ENCODE measurements at regions not wholly inside any gene's neighbourhood (a gene's known extent, or its start where the extent isn't known, plus 50 kb on each side); places are given as distances from the start of the nearest gene placed in this dataset.
"Not testable (repeated sequence)": the region's sequence is repeated elsewhere in the genome, so short reads cannot be mapped to it uniquely, and the experiment has no call there.

GRCh38 chr2:2896643-2897042, 481.0 kb downstream of the EIPR1 start:
- DNase-seq (ENCODE audit: low read depth in 2 of 2), result no peak

DNA sequence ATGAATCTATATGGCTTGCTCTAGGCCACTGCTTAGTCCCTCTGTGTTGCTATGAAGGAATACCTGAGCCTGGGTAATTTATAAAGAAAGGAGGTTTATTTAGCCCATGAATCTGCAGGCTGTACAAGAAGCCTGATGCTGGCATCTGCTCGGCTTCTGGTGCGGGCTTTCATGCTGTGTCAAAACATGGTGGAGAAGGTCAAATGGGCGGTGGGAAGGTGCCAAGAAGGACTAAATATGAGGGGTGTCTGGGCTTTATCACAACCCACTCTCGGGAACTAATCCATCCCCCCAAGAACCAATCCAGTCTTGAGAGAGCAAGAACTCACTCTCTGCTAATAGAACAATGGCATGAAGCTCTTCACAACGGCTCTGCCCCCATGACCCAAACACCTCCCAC, 481.6 kb downstream of the EIPR1 start:
- DNase-seq (ENCODE audit: low read depth in 2 of 2), result no peak

- DNase-seq (ENCODE audit: low read depth in 2 of 2), result not testable (repeated sequence)
Observed at GRCh38 chr2:2894011-2894410, 483.6 kb downstream of the EIPR1 start.

- no peak for DNase-seq (ENCODE audit: low read depth in 2 of 2)
Observed at GRCh38 chr2:2892892-2893291, 484.7 kb downstream of the EIPR1 start.

DNA sequence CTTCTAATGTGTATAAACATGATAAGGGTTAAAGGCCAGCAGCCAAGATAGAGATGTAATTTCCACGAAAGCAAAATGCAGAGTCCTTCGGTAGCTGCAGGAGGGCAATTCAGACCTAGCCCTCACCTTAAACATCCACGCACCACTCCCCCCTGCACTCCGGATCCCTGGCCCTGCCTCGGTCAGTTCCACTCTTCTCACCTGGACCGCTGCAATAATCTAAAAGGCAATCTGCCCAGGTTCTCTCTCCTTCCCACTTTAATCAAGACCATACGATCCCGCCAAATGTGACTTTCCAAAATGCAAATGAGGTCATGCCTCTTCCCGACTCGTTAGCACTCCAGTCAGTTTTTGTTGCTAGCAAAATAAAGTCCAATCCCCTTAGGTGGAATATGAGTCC, 485.2 kb downstream of the EIPR1 start:
- DNase-seq (ENCODE audit: low read depth in 2 of 2), result no peak

DNA sequence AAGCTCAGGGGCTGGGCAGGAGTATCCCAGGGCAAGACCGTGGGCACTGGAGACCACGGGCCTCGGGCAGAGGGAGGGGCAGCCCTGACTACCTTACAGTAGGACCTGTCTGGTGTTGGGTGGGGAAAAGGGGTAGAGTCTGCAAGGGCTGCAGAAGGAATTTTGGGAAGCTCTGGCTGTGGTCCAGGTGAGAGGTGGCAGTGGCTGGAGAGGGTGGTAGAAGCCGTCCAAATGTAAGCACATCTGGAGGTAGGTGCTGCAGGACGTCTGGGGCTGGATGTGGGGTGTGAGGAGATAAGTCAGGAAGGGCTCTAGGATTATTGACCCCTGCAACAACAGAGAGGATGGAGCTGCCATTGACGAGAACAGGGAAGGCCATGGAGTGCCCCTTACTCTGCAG, 486.7 kb downstream of the EIPR1 start:
- DNase-seq (ENCODE audit: low read depth in 2 of 2), result no peak

GRCh38 chr2:2890246-2890645, 487.4 kb downstream of the EIPR1 start:
- DNase-seq (ENCODE audit: low read depth in 2 of 2), result no peak

DNA sequence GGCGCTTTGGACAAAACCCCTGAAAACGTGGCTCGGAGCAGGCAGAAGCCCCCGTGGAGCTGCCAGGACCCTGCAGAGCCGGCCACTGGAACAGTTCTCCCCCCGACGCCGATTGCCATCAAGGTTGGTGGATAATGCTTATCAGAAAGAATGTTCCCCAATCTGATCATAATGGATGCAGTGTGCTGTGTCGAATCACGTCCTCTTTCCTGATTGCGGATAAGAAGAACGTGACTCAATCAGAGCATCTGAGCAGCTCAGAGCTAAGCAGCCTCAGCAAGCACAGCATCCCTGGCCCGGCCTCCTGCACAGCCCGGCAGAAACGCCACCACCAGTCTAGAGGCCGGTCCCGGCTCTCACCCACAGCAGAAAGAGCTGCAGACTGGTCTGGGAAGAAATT, 488.0 kb downstream of the EIPR1 start:
- no peak for DNase-seq (ENCODE audit: low read depth in 2 of 2)

DNA sequence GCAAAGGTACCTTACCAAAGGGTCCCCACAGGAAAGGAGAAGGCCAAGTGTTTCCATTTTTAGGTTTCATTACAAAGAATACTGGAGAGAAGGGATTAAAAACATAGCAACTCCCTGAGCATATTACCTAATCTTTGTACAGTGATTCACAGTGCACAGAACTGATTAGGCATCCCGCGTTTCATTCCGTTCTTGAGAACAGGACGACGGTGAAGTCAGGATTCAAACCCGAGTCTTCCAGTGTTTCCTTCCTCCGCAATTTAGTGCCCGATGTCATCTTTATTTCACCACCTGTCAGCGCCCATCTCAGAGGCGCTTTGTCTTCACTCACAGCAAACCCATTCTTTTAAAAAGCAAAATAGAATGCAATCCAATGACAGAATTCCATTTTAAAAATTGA, 488.5 kb downstream of the EIPR1 start:
- no peak for DNase-seq (ENCODE audit: low read depth in 2 of 2)

GRCh38 chr2:2887772-2888387, 489.7 kb downstream of the EIPR1 start:
- no peak for DNase-seq (ENCODE audit: low read depth in 2 of 2)

DNA sequence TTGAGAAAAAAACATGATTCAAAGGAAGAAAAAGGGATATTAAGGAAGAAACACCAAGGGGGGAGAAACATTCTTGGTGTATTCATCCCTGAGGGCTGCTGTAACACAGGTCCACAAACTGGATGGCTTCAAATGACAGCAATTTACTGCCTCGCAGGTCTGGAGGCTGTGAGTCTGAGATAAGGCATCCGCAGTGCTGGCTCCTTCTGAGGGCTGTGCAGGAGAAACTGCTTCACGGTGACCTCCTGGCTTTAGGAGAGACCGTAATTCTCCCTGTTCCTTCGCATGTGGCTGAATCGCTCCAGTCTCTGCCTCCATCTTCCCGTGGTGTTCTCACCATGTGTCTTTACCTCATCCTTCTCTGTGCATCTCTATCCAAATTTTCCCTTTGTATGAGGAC, 490.7 kb downstream of the EIPR1 start:
- DNase-seq (ENCODE audit: low read depth in 2 of 2), result no peak

- no peak for DNase-seq (ENCODE audit: low read depth in 2 of 2)
Observed at GRCh38 chr2:2881499-2881898, 496.1 kb downstream of the EIPR1 start.

GRCh38 chr2:2880938-2881337, 496.7 kb downstream of the EIPR1 start:
- no peak for DNase-seq (ENCODE audit: low read depth in 2 of 2)

DNA sequence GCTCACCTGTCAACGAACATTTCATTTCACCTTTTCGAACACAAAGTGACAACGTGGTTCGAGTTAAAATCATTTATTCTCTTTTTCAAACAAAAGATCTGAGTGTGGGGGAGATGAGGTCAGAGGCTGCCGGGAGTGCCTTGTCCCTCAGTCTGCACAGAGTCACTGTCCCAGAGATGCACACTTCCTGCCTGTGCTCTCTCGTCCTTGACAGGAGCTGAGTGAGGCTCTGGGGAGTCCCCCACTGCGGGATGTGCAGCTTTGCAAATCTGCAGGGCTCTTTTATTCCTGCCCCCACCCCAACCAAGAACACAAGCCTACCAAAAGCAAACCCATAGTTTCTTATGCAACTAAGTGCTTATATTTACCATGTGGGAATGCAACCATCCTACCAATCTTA, 497.8 kb downstream of the EIPR1 start:
- no peak for DNase-seq (ENCODE audit: low read depth in 2 of 2)

DNA sequence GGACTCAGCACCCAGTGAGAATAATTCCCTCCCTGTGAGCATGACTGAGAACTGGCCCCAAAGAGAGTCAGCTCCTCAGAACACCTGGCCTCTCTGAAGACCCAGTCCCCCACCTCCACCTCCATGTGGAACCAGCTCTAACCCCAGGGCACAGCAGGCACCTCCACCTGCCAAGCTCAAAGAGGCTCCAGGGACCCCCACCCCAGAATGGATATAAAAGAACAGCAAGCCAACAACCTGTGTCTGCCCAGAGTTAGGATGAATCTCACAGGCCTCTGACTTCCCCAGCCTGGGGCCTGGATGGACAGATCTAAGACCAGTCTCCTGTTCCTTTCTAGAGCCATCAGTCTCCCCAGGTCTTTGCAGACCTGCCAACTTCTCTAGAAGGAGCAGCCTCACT, 498.5 kb downstream of the EIPR1 start:
- DNase-seq (ENCODE audit: low read depth in 2 of 2), result no peak

DNA sequence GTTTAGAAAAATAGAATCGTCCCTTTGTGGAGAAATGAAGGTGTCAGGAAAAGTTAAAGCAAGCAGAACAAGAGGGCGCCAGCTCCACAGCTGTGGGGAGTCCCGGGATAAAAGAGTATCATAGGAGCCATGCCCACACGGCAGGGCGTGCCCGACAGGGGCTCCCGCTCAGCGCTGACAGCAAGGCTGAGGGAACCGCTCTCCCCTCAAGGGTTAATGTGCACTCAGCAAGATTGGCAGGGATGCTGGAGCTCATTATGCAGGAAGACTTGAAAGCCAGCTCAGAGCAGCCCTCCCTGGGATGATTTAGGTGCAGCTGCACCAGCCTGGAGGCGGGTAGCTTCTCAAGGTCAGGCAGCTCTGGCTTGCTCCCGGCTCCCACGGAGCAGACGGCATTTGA, 500.2 kb downstream of the EIPR1 start:
- DNase-seq (ENCODE audit: low read depth in 2 of 2), result no peak

- DNase-seq (ENCODE audit: low read depth in 2 of 2), result no peak
Observed at GRCh38 chr2:2876331-2877221, 501.0 kb downstream of the EIPR1 start.

DNA sequence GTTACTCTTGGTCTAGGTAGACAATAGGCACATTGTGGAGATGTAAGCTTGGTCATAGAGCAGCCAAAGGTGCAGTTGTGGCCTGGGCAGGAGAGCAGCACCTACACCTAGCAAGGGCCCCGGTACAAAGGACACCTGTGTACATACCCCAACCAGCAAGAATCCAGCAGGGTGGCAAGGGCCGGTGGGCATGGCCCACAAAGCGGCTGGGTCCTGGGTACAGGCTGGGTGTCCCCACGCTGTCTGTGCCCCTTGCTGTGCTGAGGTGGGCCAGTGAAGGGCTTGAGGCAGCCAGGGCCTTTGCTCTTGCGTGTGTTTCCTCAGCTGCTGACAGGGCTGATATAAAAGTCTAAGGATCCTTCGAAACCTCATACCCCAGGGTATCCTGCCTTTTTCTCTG, 501.8 kb downstream of the EIPR1 start:
- DNase-seq (ENCODE audit: low read depth in 2 of 2), result no peak

- no peak for DNase-seq (ENCODE audit: low read depth in 2 of 2)
Observed at GRCh38 chr2:2875296-2875695, 502.3 kb downstream of the EIPR1 start.

GRCh38 chr2:2874805-2875204, 502.8 kb downstream of the EIPR1 start:
- no peak for DNase-seq (ENCODE audit: low read depth in 2 of 2)

DNA sequence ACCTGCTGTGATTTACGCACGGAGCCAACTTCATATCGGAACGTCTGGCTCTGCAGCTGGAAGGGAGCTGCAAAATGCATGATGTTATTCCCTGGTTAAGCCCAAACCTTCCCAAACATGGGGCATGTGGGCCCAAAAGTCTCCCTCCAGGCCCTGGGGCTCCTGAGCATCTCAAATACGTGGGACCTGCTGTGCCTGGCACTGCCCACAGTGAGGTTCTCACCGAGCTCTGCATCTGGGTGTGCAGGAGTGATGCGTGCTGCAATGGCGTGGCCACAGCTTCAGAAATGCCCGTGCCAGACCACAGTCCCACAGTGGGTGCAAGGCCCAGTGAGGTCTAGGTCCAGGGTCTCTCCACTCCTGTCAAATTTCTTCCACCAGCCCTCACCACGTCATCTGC, 503.3 kb downstream of the EIPR1 start:
- DNase-seq (ENCODE audit: low read depth in 2 of 2), result no peak

- no peak for DNase-seq (ENCODE audit: low read depth in 2 of 2)
Observed at GRCh38 chr2:2873450-2873811, 504.2 kb downstream of the EIPR1 start.

- no peak for DNase-seq (ENCODE audit: low read depth in 2 of 2)
Observed at GRCh38 chr2:2872713-2873449, 504.7 kb downstream of the EIPR1 start.
